Endothelial cell of umbilical vein (primary cell): ENCODE measurements at regions not wholly inside any gene's neighbourhood (a gene's known extent, or its start where the extent isn't known, plus 50 kb on each side); places are given as distances from the start of the nearest gene placed in this dataset.

Source experiments
- BruUV-seq: library from RNA; stranded (reverse); fragments of 400-500 nt; replicated peaks from 2 replicates; lab custom pipeline; 2021; lab: Mats Ljungman, UMichigan
- CTCF ChIA-PET: fragments of 300-600, 350-600 bp; sonication (Branson Sonifier 250); formaldehyde crosslinking; loops from one replicate; lab custom pipeline; 2021; ENCODE audit warnings: antibody characterized with exemption, inconsistent platforms; lab: Charles Lee
- POLR2A ChIA-PET: fragments of 300-600, 350-600 bp; sonication (Branson Sonifier 250); formaldehyde crosslinking; loops from one replicate; lab custom pipeline; 2021; ENCODE audit warnings: antibody characterized with exemption, inconsistent platforms; lab: Charles Lee
- DNase-seq: peaks from one replicate; pipeline ENCODE4 v3.0.0-alpha.2; 2011; ENCODE audit warnings: low read depth, low spot score
- FAIRE-seq: peaks from 2 replicates; lab custom pipeline; 2011; peaks lifted over from hg19 to GRCh38; lab: Jason Lieb, UNC
- H2AFZ ChIP-seq: 2 replicates; pipeline ENCODE4 v1.6.0; 2012; ENCODE audit warnings: low read depth, low read length, control low read depth, inconsistent platforms
- H3K27ac ChIP-seq: 2 replicates; pipeline ENCODE4 v1.5.1; 2011; ENCODE audit warnings: low read depth, mild to moderate bottlenecking, control low read depth, low read length, moderate library complexity; ENCODE audit not compliant: insufficient read depth
- H3K27me3 ChIP-seq, 2 experiments: 2 replicates each; pipeline versions ENCODE4 v1.6.0 to v1.6.1; 2011; ENCODE audit warnings: low read length in 2 of 2, mixed read lengths in 1 of 2; ENCODE audit not compliant: control insufficient read depth in 2 of 2, insufficient read depth in 2 of 2
- H3K36me3 ChIP-seq, 2 experiments: 2 replicates in 1 of 2; 3 replicates in 1 of 2; pipeline ENCODE4 v1.5.1; 2011; ENCODE audit warnings: low read length in 2 of 2, mild to moderate bottlenecking in 1 of 2, moderate library complexity in 1 of 2; ENCODE audit not compliant: control insufficient read depth in 2 of 2, insufficient read depth in 2 of 2; ENCODE audit errors: extremely low read depth in 1 of 2
- H3K4me1 ChIP-seq: 3 replicates; pipeline ENCODE4 v1.5.1; 2011; ENCODE audit warnings: mild to moderate bottlenecking, low read length; ENCODE audit not compliant: control insufficient read depth, insufficient read depth; ENCODE audit errors: extremely low read depth
- H3K4me2 ChIP-seq: 2 replicates; pipeline ENCODE4 v1.6.1; 2011; ENCODE audit warnings: low read length, control low read depth, mixed read lengths; ENCODE audit not compliant: insufficient read depth
- H3K4me3 ChIP-seq, 3 experiments: fragments of 200-600 bp in 1 of 3; sonication (generic), shearing (Covaris generic) in 1 of 3; replicated peaks in 1 of 3; 2 replicates each; pipeline ENCODE4 v1.5.1; 2011 to 2016; ENCODE audit warnings: control low read depth in 3 of 3, low read length in 3 of 3, mild to moderate bottlenecking in 2 of 3, inconsistent platforms in 1 of 3, low read depth in 1 of 3, moderate library complexity in 1 of 3; ENCODE audit not compliant: insufficient read depth in 1 of 3
- H3K79me2 ChIP-seq: 2 replicates; pipeline ENCODE4 v1.6.0; 2012; ENCODE audit warnings: low read length, inconsistent platforms; ENCODE audit not compliant: control insufficient read depth, insufficient read depth
- H3K9ac ChIP-seq: replicated peaks from 2 replicates; pipeline ENCODE3; 2011; ENCODE audit warnings: low read length, control low read depth; ENCODE audit not compliant: insufficient read depth; ENCODE audit errors: extremely low read depth
- H3K9me1 ChIP-seq: replicated peaks from 3 replicates; pipeline ENCODE4 v1.6.0; 2011; ENCODE audit warnings: mild to moderate bottlenecking, low read length; ENCODE audit not compliant: control insufficient read depth, insufficient read depth; ENCODE audit errors: extremely low read depth
- H3K9me3 ChIP-seq: replicated peaks from 2 replicates; pipeline ENCODE4 v1.5.1; 2012; ENCODE audit warnings: low read length, inconsistent platforms; ENCODE audit not compliant: control insufficient read depth, insufficient read depth
- H4K20me1 ChIP-seq: replicated peaks from 2 replicates; pipeline ENCODE3; 2011; ENCODE audit warnings: mild to moderate bottlenecking, low read length; ENCODE audit not compliant: control insufficient read depth, insufficient read depth; ENCODE audit errors: extremely low read depth
- CTCF ChIP-seq, 2 donors: IDR thresholded peaks; 1 replicate in 1 of 2; 2 replicates in 1 of 2; pipeline ENCODE4 v1.5.1; 2011; ENCODE audit warnings: low read length in 2 of 2, mild to moderate bottlenecking in 2 of 2, moderate library complexity in 2 of 2, control low read depth in 1 of 2, inconsistent platforms in 1 of 2, low read depth in 1 of 2; ENCODE audit not compliant: insufficient read depth in 1 of 2; ENCODE audit errors: extremely low read depth in 1 of 2
- EZH2 ChIP-seq: IDR thresholded peaks from 2 replicates; pipeline ENCODE4 v1.6.1; 2012; ENCODE audit warnings: borderline replicate concordance, low read depth, mild to moderate bottlenecking, moderate library complexity, low read length, inconsistent platforms; ENCODE audit not compliant: severe bottlenecking
- FOS ChIP-seq: IDR thresholded peaks from 2 replicates; pipeline ENCODE4 v1.6.1; 2011; ENCODE audit warnings: mild to moderate bottlenecking, low read length, moderate library complexity, borderline replicate concordance; ENCODE audit not compliant: insufficient read depth
- GATA2 ChIP-seq: IDR thresholded peaks from 2 replicates; pipeline ENCODE4 v1.7.0; 2011; ENCODE audit warnings: low read depth, mild to moderate bottlenecking, moderate library complexity, mixed read lengths, low read length; ENCODE audit not compliant: insufficient read length, insufficient read depth
- JUN ChIP-seq: IDR thresholded peaks from 2 replicates; pipeline ENCODE4 v1.6.1; 2011; ENCODE audit warnings: borderline replicate concordance, low read depth; ENCODE audit not compliant: insufficient read length, insufficient read depth
- MAX ChIP-seq: IDR thresholded peaks from 2 replicates; pipeline ENCODE4 v1.6.1; 2011; ENCODE audit not compliant: insufficient read depth, insufficient read length
- MYC ChIP-seq: IDR thresholded peaks from one replicate; pipeline ENCODE4 v1.6.1; 2011; ENCODE audit warnings: mild to moderate bottlenecking, low read depth, low read length
- POLR2A ChIP-seq: IDR thresholded peaks from 2 replicates; pipeline ENCODE4 v1.6.1; 2012; ENCODE audit warnings: low read depth, mild to moderate bottlenecking, control low read depth, low read length
- POLR2AphosphoS5 ChIP-seq: IDR thresholded peaks from 2 replicates; pipeline ENCODE4 v1.6.1; 2012; ENCODE audit warnings: low read depth, mild to moderate bottlenecking, control low read depth, low read length, moderate library complexity; ENCODE audit not compliant: insufficient read depth
- dilution Hi-C: fragments of 300-500 bp; cut with MboI; formaldehyde crosslinking; loops from one replicate; pipeline ENCODE4 v1.15.0; 2019; ENCODE audit warnings: low sequenced_read_pairs; ENCODE audit not compliant: extremely low pct_ligation_motif_present
- intact Hi-C: fragments of 100-400 bp; cut with micrococcal nuclease; formaldehyde crosslinking; loops from one replicate; pipeline ENCODE4 v1.10.0; 2022

GRCh38 chr18:55821219-55821618, 233.2 kb upstream of the TCF4 start:
- Histone ChIP-seq H3K79me2 (no peaks in the 10 kb centered on the region), H3K4me2 (no peak overlapping the region), H3K36me3 (no peaks in the 10 kb centered on the region), H4K20me1 (no peaks in the 10 kb centered on the region), H3K9me3 (no peaks in the 10 kb centered on the region), H3K9me1 (no peaks in the 10 kb centered on the region), H3K27me3 (no peaks in the 10 kb centered on the region), H3K27ac (no peak overlapping the region), H3K9ac (no peak overlapping the region), H3K4me3 (no peak overlapping the region), H3K4me1 (no peaks in the 10 kb centered on the region), H2AFZ (no peak overlapping the region)
- no TSS peak for BruUV-seq
- CTCF ChIA-PET: interaction anchor here (1.0 to 2.0 kb wide), 4 partner anchors 9 to 40 kb away, joined by 4 to 5 read pairs (median 4); no protein-coding TSS in a partner anchor
- intact Hi-C loops (no loop called here), dilution Hi-C loops (no loop called here)
- POLR2A ChIA-PET: no interaction called here
- FAIRE-seq: no peak
- no peak for DNase-seq
- no peak for TF ChIP-seq POLR2A
- no peak for TF ChIP-seq FOS
- no peak for TF ChIP-seq POLR2AphosphoS5
- TF ChIP-seq MYC: no peak

- dilution Hi-C loops: no loop called here
- CTCF ChIA-PET: interaction anchor here (1.0 to 2.0 kb wide), 2 partner anchors 10 to 15 kb away, joined by 3 to 6 read pairs; no protein-coding TSS in a partner anchor
Observed at GRCh38 chr18:55819448-55819847, 231.5 kb upstream of the TCF4 start.

More at GRCh38 chr18:55819448-55819847, 231.5 kb upstream of the TCF4 start:
- H3K9me3 ChIP-seq: no peaks in the 10 kb centered on the region
- no peak overlapping the region for H3K4me3 ChIP-seq
- intact Hi-C loops: no loop called here
- H3K27ac ChIP-seq: no peak overlapping the region
- no TSS peak for BruUV-seq
- no peak overlapping the region for H3K4me2 ChIP-seq
- no peak for FAIRE-seq
- no peaks in the 10 kb centered on the region for H3K36me3 ChIP-seq
- H3K9ac ChIP-seq: no peak overlapping the region
- H3K4me1 ChIP-seq: no peaks in the 10 kb centered on the region
- no peaks in the 10 kb centered on the region for H3K9me1 ChIP-seq
- no peaks in the 10 kb centered on the region for H3K79me2 ChIP-seq
- POLR2A ChIA-PET: no interaction called here
- no peak overlapping the region for H2AFZ ChIP-seq
- no peak for DNase-seq
- no peaks in the 10 kb centered on the region for H3K27me3 ChIP-seq
- TF ChIP-seq JUN (no peak), POLR2A (no peak), MYC (no peak), FOS (no peak), CTCF (IDR thresholded peaks at IDR 0.05; ENCODE audit: extremely low read depth in 1 of 2, insufficient read depth in 1 of 2, low read depth in 1 of 2, low read length in 2 of 2) (no peak), GATA2 (no peak), MAX (no peak), EZH2 (no peak), POLR2AphosphoS5 (no peak)
- no peaks in the 10 kb centered on the region for H4K20me1 ChIP-seq
